ENCODE measurements at regions not wholly inside any gene's neighbourhood (a gene's known extent, or its start where the extent isn't known, plus 50 kb on each side); places are given as distances from the start of the nearest gene placed in this dataset.
A peak's percentile ranks its signal among the peaks of the same experiment; 100 is the strongest.

DNA sequence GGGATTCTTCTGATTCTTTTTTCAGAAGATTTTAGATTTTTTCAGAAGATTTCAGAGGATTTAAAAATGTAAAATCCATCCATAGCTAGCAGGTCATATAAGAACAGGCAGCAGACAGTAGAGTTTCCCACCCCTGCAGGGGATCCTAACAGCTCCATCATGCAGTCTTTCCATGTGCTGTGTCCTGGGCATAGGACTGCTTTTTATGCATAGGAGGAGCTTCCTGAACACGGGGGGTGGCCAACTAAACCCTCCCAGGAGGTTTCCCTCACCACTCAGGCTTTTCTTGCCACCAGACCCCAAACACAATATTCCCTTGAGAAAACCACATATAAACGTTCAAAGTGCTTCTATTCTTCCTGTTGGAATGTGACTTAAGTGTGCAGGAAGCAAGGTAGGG is 90.1 kb upstream of the TNR start:
- Mint-ChIP-seq H3K9me3 (peaks cover 4% of the 10 kb centered on the region), H3K27ac (no peak overlapping the region), H3K4me1 (no peaks in the 10 kb centered on the region), H3K36me3 (ENCODE audit: low read depth) (no peaks in the 10 kb centered on the region), H3K4me3 (no peak overlapping the region), H3K27me3 (peaks cover 8% of the 10 kb centered on the region)
- DNase-seq: no peak
- intact Hi-C loops (cut with micrococcal nuclease): no loop called here

DNA sequence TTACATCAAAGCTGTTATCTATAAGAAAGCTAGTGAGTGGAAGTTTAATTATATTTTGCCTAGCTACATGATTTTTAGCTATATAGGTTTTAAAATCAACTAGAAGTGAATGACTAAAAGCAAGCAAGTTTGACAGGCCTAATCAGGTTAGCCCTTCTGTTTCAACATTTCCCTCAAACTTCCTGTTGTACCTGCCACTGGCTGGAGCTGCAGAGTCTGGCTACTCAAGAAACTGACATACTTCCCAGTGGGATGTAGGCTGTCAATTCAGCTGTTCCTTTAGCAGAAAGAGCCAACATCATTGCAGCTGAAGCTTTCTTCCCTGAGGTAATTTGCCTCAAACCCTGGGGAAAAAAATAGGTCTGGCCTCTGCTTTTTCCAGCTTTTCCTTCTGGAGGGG is 87.1 kb upstream of the TNR start:
- H3K4me1 Mint-ChIP-seq: no peaks in the 10 kb centered on the region
- no peak overlapping the region for H3K27ac Mint-ChIP-seq
- no peak overlapping the region for H3K4me3 Mint-ChIP-seq
- H3K27me3 Mint-ChIP-seq: peaks cover 8% of the 10 kb centered on the region
- intact Hi-C loops (cut with micrococcal nuclease): no loop called here
- no peak for DNase-seq
- H3K9me3 Mint-ChIP-seq: peaks cover 4% of the 10 kb centered on the region
- no peaks in the 10 kb centered on the region for H3K36me3 Mint-ChIP-seq (ENCODE audit: low read depth)

DNA sequence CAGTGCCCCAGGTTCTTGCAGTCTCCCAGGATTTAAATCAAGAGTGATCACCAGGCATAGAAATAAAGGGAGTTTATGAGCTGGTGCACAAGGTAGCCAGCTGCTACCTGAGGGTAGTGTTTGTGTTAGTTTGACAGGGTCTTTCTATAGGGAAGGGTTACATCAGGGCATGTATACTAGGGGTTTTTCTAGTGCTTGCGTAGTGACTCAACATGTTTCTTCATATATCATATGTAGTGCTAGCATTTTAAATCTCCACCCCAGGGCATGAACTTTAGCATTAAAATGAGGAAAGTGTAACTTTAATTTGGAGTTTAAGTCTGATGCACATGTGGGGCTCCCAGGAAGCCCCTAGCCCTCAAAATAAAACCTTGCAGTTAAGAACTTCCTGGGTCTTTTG is 86.5 kb upstream of the TNR start:
- Mint-ChIP-seq H3K4me3 (no peak overlapping the region), H3K9me3 (peaks cover 4% of the 10 kb centered on the region), H3K27me3 (peaks cover 6% of the 10 kb centered on the region), H3K4me1 (no peaks in the 10 kb centered on the region), H3K36me3 (ENCODE audit: low read depth) (no peaks in the 10 kb centered on the region), H3K27ac (no peak overlapping the region)
- intact Hi-C loops (cut with micrococcal nuclease): no loop called here
- no peak for DNase-seq

- Mint-ChIP-seq H3K9me3 (peaks cover 4% of the 10 kb centered on the region), H3K36me3 (ENCODE audit: low read depth) (no peaks in the 10 kb centered on the region), H3K4me3 (no peak overlapping the region), H3K27ac (no peak overlapping the region), H3K27me3 (peaks cover 4% of the 10 kb centered on the region), H3K4me1 (no peaks in the 10 kb centered on the region)
- no peak for DNase-seq
- intact Hi-C loops (cut with micrococcal nuclease): no loop called here
These were observed 83.3 kb upstream of the TNR start for GRCh38 chr1:175826705-175827104.

- peaks cover 7% of the 10 kb centered on the region for H3K27me3 Mint-ChIP-seq
- no peak overlapping the region for H3K4me3 Mint-ChIP-seq
- H3K4me1 Mint-ChIP-seq: no peaks in the 10 kb centered on the region
- intact Hi-C loops (cut with micrococcal nuclease): no loop called here
- no peaks in the 10 kb centered on the region for H3K9me3 Mint-ChIP-seq
- no peaks in the 10 kb centered on the region for H3K36me3 Mint-ChIP-seq (ENCODE audit: low read depth)
- DNase-seq: peak; percentile 64
- no peak overlapping the region for H3K27ac Mint-ChIP-seq
These were observed 80.7 kb upstream of the TNR start for GRCh38 chr1:175824079-175824478.

DNA sequence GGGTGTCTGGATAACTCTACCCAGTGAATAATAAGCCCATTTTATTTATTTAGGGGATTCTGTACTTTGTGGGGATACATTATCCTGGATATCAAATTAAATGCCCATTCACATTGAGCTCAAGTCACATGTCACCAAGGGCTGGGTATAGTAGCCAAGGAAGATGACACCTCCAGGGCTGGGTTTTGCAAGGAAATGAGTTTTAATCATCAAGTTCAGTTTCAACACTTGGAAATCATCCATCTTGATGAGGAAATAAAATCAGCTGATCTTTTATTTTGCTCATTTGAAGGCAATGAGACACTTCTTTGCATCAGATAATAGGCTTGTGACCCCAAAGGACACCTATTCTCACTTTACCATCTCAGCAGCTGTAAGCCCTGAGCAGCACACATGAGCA is 80.0 kb upstream of the TNR start:
- Mint-ChIP-seq H3K27ac (no peak overlapping the region), H3K27me3 (peaks cover 8% of the 10 kb centered on the region), H3K36me3 (ENCODE audit: low read depth) (no peaks in the 10 kb centered on the region), H3K9me3 (no peaks in the 10 kb centered on the region), H3K4me3 (no peak overlapping the region), H3K4me1 (no peaks in the 10 kb centered on the region)
- intact Hi-C loops (cut with micrococcal nuclease): no loop called here
- DNase-seq: no peak

DNA sequence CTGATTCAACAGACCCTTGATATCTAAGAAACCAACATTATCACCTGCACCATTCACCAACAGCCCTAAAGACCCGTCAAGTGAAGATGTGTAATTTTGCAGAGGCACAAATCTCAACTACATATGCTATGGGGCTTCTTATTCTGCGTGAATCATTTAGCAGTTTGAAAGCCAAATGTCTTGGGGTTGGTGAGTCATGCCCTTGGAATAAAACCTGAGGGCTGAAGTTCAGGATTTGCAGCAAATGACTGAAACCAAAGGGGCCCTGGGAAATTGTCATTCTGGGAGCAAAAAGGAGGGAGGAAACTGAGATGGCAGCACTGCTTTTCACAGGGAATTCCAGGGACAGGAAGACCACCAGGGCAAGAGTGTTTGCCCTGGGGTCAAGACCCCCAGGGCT is 79.2 kb upstream of the TNR start:
- Mint-ChIP-seq H3K4me3 (no peak overlapping the region), H3K9me3 (no peaks in the 10 kb centered on the region), H3K27ac (no peak overlapping the region), H3K4me1 (no peaks in the 10 kb centered on the region), H3K36me3 (ENCODE audit: low read depth) (no peaks in the 10 kb centered on the region), H3K27me3 (peaks cover 8% of the 10 kb centered on the region)
- DNase-seq: no peak
- intact Hi-C loops (cut with micrococcal nuclease): no loop called here

DNA sequence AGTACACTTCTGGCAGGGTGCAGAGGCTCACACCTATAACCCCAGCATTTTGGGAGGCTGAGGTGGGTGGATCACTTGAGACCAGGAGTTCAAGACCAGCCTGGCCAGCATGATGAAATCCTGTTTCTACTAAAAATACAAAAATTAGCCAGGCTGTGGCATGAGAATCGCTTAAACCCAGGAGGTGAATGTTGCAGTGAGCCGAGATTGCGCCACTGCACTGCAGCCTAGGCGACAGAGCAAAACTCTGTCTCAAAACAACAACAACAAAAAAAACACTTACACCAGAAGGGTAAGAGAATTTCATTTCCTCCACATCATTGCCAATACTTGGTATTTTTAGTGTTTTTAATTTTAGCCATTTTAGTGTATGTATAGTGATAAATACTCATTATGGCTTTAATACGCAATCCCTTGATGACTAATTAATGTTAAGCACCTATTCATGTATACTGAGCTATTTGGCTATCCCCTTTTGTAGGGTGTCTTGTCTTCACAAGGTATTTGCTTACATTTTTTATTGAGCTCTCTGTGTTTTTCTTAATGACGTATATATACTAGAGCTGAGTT is 77.1 kb upstream of the TNR start:
- Mint-ChIP-seq H3K27ac (no peak overlapping the region), H3K36me3 (ENCODE audit: low read depth) (no peaks in the 10 kb centered on the region), H3K27me3 (peaks cover 8% of the 10 kb centered on the region), H3K9me3 (no peaks in the 10 kb centered on the region), H3K4me3 (no peak overlapping the region), H3K4me1 (no peaks in the 10 kb centered on the region)
- intact Hi-C loops (cut with micrococcal nuclease): no loop called here
- DNase-seq: no peak

DNA sequence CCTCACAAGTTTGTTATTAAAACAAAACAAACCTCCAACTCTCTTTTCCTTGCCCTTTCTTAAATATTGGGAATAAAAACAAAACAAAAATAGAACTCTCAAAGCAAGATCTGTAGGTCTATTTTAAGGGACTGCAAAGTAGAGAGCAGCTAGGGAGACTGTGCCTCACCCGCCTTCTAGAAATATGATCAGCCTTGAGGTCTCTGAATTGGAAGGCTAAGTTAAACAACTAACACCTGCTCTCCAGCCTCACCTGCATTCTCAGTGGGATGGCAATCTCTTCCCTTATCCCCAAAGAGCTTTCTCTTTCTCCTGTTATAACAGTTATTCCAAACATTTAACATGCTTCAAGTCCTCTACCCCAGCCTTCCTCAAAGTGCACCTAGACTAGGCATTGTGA is 75.5 kb upstream of the TNR start:
- no peaks in the 10 kb centered on the region for H3K4me1 Mint-ChIP-seq
- H3K9me3 Mint-ChIP-seq: no peaks in the 10 kb centered on the region
- DNase-seq: no peak
- peaks cover 8% of the 10 kb centered on the region for H3K27me3 Mint-ChIP-seq
- no peaks in the 10 kb centered on the region for H3K36me3 Mint-ChIP-seq (ENCODE audit: low read depth)
- no peak overlapping the region for H3K27ac Mint-ChIP-seq
- H3K4me3 Mint-ChIP-seq: no peak overlapping the region
- intact Hi-C loops (cut with micrococcal nuclease): no loop called here

- H3K9me3 Mint-ChIP-seq: no peaks in the 10 kb centered on the region
These were observed 74.0 kb upstream of the TNR start for GRCh38 chr1:175817445-175817844.

DNA sequence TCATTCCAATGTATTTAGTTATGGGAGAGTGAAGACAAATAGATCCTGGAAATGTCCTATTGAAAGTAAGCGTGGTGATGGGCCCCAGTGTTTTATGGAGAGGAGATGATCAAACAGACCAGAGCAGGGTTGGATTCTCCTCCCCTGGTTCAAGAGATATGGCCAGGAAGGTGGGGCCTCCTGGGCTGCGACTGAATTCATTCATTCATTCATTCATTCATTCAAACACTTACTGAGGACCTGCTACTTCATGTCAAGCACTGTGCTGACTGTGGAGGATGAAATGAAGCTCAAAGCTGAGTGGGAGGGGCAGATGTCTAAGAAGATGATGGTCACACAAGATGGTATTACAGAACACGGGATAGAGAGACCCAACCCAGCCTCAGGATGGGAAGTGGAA is 71.5 kb upstream of the TNR start:
- Mint-ChIP-seq H3K9me3 (no peaks in the 10 kb centered on the region), H3K4me3 (no peak overlapping the region), H3K27ac (no peak overlapping the region), H3K27me3 (peaks cover 6% of the 10 kb centered on the region), H3K36me3 (ENCODE audit: low read depth) (no peaks in the 10 kb centered on the region), H3K4me1 (no peaks in the 10 kb centered on the region)
- intact Hi-C loops (cut with micrococcal nuclease): no loop called here
- DNase-seq: no peak

More at GRCh38 chr1:175817445-175817844, 74.0 kb upstream of the TNR start:
- DNase-seq: no peak
- H3K27me3 Mint-ChIP-seq: peaks cover 8% of the 10 kb centered on the region
- no peak overlapping the region for H3K27ac Mint-ChIP-seq
- H3K4me3 Mint-ChIP-seq: no peak overlapping the region
- no peaks in the 10 kb centered on the region for H3K36me3 Mint-ChIP-seq (ENCODE audit: low read depth)
- H3K4me1 Mint-ChIP-seq: no peaks in the 10 kb centered on the region
- intact Hi-C loops (cut with micrococcal nuclease): no loop called here

GRCh38 chr1:175812936-175813335 is 69.5 kb upstream of the TNR start:
- no peak for DNase-seq
- Mint-ChIP-seq H3K27ac (no peak overlapping the region), H3K4me3 (no peak overlapping the region), H3K36me3 (ENCODE audit: low read depth) (no peaks in the 10 kb centered on the region), H3K27me3 (peaks cover 2% of the 10 kb centered on the region), H3K4me1 (no peaks in the 10 kb centered on the region), H3K9me3 (no peaks in the 10 kb centered on the region)
- intact Hi-C loops (cut with micrococcal nuclease): no loop called here

GRCh38 chr1:175810305-175810704 is 66.9 kb upstream of the TNR start:
- no peak for DNase-seq
- Mint-ChIP-seq H3K4me3 (no peak overlapping the region), H3K4me1 (no peaks in the 10 kb centered on the region), H3K36me3 (ENCODE audit: low read depth) (no peaks in the 10 kb centered on the region), H3K9me3 (no peaks in the 10 kb centered on the region), H3K27me3 (peaks cover 2% of the 10 kb centered on the region), H3K27ac (no peak overlapping the region)
- intact Hi-C loops (cut with micrococcal nuclease): no loop called here

DNA sequence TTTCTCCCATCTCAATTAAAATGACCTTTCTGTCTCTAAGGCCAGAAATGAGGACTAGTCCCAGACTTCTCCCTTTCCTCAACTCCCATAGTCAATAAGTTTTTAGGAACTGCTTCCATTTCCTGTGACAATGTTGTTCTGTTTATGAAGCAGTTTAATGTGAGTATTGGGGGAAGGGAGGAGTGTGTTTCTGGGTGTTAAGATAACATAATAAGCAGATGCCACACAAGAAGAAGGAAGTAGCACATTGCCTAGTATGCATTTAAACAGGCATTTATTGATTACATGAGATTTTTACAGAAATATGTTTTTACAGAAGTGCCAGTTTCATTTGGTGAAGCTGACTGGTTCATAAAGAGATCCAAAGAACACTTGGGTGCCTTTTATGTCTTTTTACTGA is 65.6 kb upstream of the TNR start:
- Mint-ChIP-seq H3K9me3 (no peaks in the 10 kb centered on the region), H3K4me3 (no peak overlapping the region), H3K36me3 (ENCODE audit: low read depth) (no peaks in the 10 kb centered on the region)

GRCh38 chr1:175808573-175808972 is 65.2 kb upstream of the TNR start:
- intact Hi-C loops (cut with micrococcal nuclease): no loop called here
- DNase-seq: no peak
- Mint-ChIP-seq H3K4me1 (no peaks in the 10 kb centered on the region), H3K27me3 (peaks cover 2% of the 10 kb centered on the region), H3K27ac (no peak overlapping the region), H3K36me3 (ENCODE audit: low read depth) (no peaks in the 10 kb centered on the region), H3K4me3 (no peak overlapping the region), H3K9me3 (no peaks in the 10 kb centered on the region)

More for the DNA sequence above, 65.6 kb upstream of the TNR start:
- DNase-seq: no peak
- Mint-ChIP-seq H3K4me1 (no peaks in the 10 kb centered on the region), H3K27me3 (peaks cover 2% of the 10 kb centered on the region), H3K27ac (no peak overlapping the region)
- intact Hi-C loops (cut with micrococcal nuclease): no loop called here
